Ishikawa (cell line): ENCODE measurements at regions not wholly inside any gene's neighbourhood (a gene's known extent, or its start where the extent isn't known, plus 50 kb on each side); places are given as distances from the start of the nearest gene placed in this dataset.

Experiments used
- CEBPB ChIP-seq: IDR thresholded peaks from 2 replicates; pipeline ENCODE4 v1.6.1; 2012
- CREB1 ChIP-seq: IDR thresholded peaks from 2 replicates; pipeline ENCODE4 v1.6.1; 2012; ENCODE audit warnings: low read depth
- EGR1 ChIP-seq: IDR thresholded peaks from 2 replicates; pipeline ENCODE4 v1.6.1; 2012
- EP300 ChIP-seq: IDR thresholded peaks from 2 replicates; pipeline ENCODE4 v1.6.1; 2012; ENCODE audit warnings: borderline replicate concordance
- FOXM1 ChIP-seq: IDR thresholded peaks from 2 replicates; pipeline ENCODE4 v1.6.1; 2012; ENCODE audit warnings: low read depth, borderline replicate concordance
- NFIC ChIP-seq: IDR thresholded peaks from 2 replicates; pipeline ENCODE4 v1.6.1; 2012
- RAD21 ChIP-seq: IDR thresholded peaks from 2 replicates; pipeline ENCODE4 v1.6.1; 2012; ENCODE audit warnings: low read depth
- TAF1 ChIP-seq: IDR thresholded peaks from 2 replicates; pipeline ENCODE4 v1.6.1; 2012; ENCODE audit warnings: low read depth, mild to moderate bottlenecking
- TCF12 ChIP-seq: IDR thresholded peaks from 2 replicates; pipeline ENCODE4 v1.6.1; 2012; ENCODE audit warnings: low read depth
- TEAD4 ChIP-seq: IDR thresholded peaks from 2 replicates; pipeline ENCODE4 v1.6.1; 2012
- YY1 ChIP-seq: IDR thresholded peaks from 2 replicates; pipeline ENCODE4 v1.6.1; 2012; ENCODE audit warnings: low read depth
- ZBTB7A ChIP-seq: IDR thresholded peaks from 2 replicates; pipeline ENCODE4 v1.6.1; 2012; ENCODE audit warnings: low read depth
- TF ChIP-seq, protein P1 (sequence below): IDR thresholded peaks from 2 replicates; pipeline ENCODE4 v1.6.1; 2012
- TF ChIP-seq, protein P2 (sequence below): IDR thresholded peaks from 2 replicates; pipeline ENCODE4 v1.6.1; 2012
- TF ChIP-seq, protein P3 (sequence below): IDR thresholded peaks from 2 replicates; pipeline ENCODE4 v1.6.1; 2012; ENCODE audit warnings: low read depth, mild to moderate bottlenecking

DNA sequence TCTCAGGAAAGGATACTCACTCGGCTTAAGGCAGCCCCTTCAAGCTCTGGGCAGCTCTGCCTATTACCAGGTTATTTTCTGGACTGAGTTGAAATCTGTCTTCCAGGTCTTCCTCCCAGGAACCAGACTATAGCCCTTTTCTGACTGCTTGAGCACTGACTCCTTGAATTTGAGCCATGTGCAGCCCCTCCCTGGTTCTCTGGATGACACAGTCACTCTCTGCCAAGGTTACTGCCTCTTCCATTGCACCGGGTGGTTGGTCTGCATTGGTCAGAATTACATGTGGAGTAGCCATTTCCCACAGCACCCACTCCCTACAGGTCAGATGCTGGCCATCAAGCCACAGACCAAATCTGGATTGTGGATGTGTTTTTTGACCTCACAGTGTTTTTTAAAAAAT is 81.9 kb downstream of the KLF4 start:
- no peak for TF ChIP-seq TEAD4
- TF ChIP-seq EP300, result no peak
- no peak for TF ChIP-seq TAF1
- no peak for TF ChIP-seq CREB1

DNA sequence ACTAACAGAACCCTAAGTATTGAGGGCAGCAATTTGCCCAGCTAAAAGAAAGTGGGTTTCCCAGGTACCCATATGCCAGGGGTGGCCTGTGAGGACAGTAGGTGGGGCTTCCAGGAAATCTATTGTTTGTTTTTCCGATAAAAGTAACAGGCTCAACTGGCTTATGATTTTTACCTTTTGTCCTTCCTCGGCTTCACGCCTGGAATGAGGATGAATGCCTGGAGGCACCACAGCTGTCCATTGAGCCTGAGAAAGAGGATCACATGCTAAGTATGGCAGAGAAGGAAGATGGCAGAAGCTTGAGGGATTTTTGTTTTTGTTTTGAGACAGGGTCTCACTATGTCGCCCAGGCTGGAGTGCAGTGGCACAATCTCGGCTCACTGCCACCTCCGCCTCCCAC is 84.1 kb downstream of the KLF4 start:
- TF ChIP-seq, protein P1, sequence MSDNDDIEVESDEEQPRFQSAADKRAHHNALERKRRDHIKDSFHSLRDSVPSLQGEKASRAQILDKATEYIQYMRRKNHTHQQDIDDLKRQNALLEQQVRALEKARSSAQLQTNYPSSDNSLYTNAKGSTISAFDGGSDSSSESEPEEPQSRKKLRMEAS, result no peak
- TF ChIP-seq TAF1 (no peak), RAD21 (no peak)
- TF ChIP-seq, protein P2, sequence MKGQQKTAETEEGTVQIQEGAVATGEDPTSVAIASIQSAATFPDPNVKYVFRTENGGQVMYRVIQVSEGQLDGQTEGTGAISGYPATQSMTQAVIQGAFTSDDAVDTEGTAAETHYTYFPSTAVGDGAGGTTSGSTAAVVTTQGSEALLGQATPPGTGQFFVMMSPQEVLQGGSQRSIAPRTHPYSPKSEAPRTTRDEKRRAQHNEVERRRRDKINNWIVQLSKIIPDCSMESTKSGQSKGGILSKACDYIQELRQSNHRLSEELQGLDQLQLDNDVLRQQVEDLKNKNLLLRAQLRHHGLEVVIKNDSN, result no peak

DNA sequence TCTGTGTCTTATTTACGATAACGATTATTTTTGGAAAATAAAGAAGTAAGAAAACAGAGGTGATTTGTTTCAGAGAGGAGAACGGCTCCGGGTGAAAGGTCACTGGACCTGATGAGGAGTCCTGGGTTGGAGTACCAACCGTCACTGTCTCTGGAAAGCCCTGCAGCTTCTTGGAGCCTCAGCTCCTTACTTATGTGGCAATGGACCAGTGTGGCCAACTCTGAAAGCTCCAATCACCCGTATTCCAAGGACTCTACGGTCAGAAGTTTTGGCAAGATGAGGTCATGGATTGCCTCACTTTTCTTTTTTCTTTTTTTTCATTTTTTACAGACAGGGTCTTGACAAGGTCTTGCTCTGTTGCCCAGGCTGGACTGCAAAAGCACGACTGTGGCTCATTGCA is 84.8 kb downstream of the KLF4 start:
- TF ChIP-seq TAF1 (no peak), TCF12 (no peak), CEBPB (no peak), RAD21 (no peak), YY1 (no peak)
- TF ChIP-seq, protein P1, result no peak
- TF ChIP-seq, protein P2, result no peak

DNA sequence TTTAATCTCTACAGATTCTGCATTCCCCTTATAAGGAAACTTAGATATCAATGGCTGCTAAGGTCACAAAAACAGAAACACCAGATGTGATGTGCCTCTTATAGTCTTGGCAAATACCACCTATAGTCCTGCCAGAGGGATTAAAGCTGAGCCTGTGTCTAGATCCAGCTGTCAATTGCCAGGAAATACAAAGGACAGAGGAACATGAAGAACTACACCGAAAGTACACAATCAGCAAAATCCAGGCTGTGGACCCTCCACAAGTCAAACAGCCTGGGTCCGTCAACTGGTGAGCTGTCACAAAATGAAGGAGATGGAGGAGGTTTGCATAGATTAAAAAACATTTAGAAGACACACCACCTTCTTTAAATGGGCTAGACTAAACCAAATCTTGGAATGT is 85.4 kb downstream of the KLF4 start:
- TF ChIP-seq EGR1, result no peak
- TF ChIP-seq, protein P2, result no peak
- TF ChIP-seq ZBTB7A, result no peak
- no peak for TF ChIP-seq EP300
- TF ChIP-seq TCF12, result no peak
- TF ChIP-seq TEAD4, result no peak

DNA sequence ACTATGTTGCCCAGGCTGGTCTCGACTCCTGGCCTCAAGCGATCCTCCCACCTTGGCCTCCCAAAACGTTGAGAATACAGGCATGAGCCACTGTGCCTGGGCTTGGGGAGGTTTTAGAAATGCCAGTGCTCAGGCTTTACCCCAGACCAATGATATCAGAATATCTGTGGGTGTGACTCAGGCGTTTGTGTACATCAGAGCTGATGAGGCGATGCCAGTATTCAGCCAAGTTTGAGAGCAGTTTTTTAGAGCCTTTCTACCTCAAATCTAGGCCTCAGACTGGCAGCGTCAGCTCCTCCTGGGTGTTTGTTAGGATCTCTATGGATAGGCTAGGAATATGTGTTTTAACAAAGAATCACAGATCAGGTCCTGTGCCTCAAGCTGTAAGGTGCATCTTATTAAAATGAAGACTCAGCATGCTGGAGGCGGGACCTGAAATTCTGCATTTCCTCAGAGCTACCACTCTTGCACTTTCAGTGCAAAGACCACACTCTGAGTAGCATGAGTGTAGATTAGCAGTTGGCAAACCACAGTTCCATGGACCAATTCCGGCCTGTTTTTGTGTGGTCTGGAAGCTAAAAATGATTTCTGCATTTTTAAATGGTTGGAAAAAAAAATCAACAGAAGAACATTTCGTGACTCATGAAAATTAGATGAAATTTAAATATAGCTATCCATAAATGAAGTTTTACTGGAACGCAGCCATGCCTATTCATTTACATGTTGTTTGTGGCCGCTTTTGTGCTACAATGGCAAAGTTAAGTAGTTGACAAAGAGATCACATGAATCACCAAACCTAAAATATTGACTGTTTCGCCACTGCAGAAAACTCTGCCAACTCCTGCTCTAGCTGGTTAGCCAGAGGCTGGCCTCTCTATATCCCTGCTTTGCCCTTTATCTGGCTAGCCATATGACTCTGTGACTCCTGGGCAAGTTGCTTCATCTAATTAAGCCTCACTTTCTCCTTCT is 92.2 kb downstream of the KLF4 start:
- TF ChIP-seq, protein P3, sequence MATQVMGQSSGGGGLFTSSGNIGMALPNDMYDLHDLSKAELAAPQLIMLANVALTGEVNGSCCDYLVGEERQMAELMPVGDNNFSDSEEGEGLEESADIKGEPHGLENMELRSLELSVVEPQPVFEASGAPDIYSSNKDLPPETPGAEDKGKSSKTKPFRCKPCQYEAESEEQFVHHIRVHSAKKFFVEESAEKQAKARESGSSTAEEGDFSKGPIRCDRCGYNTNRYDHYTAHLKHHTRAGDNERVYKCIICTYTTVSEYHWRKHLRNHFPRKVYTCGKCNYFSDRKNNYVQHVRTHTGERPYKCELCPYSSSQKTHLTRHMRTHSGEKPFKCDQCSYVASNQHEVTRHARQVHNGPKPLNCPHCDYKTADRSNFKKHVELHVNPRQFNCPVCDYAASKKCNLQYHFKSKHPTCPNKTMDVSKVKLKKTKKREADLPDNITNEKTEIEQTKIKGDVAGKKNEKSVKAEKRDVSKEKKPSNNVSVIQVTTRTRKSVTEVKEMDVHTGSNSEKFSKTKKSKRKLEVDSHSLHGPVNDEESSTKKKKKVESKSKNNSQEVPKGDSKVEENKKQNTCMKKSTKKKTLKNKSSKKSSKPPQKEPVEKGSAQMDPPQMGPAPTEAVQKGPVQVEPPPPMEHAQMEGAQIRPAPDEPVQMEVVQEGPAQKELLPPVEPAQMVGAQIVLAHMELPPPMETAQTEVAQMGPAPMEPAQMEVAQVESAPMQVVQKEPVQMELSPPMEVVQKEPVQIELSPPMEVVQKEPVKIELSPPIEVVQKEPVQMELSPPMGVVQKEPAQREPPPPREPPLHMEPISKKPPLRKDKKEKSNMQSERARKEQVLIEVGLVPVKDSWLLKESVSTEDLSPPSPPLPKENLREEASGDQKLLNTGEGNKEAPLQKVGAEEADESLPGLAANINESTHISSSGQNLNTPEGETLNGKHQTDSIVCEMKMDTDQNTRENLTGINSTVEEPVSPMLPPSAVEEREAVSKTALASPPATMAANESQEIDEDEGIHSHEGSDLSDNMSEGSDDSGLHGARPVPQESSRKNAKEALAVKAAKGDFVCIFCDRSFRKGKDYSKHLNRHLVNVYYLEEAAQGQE, result no peak
- TF ChIP-seq RAD21 (no peak), TAF1 (no peak), CREB1 (no peak), ZBTB7A (no peak), TCF12 (no peak), CEBPB (no peak), EGR1 (no peak), FOXM1 (no peak), YY1 (no peak), NFIC (no peak)
- TF ChIP-seq, protein P1, result no peak
- TF ChIP-seq, protein P2, result no peak

DNA sequence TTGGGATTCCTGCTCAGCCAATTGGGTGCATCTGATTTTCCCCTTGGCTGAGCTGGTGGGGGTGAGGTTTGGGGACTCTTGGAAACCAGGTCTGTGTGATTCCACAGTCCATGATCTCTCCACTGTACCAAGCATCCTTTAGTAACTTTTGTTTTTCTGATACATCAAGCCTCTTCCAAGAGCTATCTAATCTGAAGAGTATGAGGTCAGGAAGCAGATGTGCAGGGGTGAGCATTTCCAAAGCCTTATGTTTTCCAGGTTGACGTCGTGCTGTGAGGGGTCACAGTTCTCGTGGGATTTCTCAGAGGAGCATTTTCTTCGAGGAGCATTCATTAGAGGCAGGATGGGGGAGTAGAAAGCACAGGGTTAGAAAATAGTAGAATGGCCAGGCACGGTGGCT is 95.3 kb downstream of the KLF4 start:
- no peak for TF ChIP-seq TAF1
- no peak for TF ChIP-seq YY1
- no peak for TF ChIP-seq FOXM1
- TF ChIP-seq, protein P1, result no peak
- TF ChIP-seq, protein P2, result no peak
- no peak for TF ChIP-seq CREB1
- TF ChIP-seq RAD21, result no peak
- TF ChIP-seq EGR1, result no peak
- no peak for TF ChIP-seq CEBPB
- TF ChIP-seq, protein P3, result no peak
- TF ChIP-seq EP300, result no peak
- TF ChIP-seq TEAD4, result no peak
- no peak for TF ChIP-seq ZBTB7A
- TF ChIP-seq NFIC, result no peak
- no peak for TF ChIP-seq TCF12
